ENCODE measurements at regions not wholly inside any gene's neighbourhood (a gene's known extent, or its start where the extent isn't known, plus 50 kb on each side); places are given as distances from the start of the nearest gene placed in this dataset.

DNA sequence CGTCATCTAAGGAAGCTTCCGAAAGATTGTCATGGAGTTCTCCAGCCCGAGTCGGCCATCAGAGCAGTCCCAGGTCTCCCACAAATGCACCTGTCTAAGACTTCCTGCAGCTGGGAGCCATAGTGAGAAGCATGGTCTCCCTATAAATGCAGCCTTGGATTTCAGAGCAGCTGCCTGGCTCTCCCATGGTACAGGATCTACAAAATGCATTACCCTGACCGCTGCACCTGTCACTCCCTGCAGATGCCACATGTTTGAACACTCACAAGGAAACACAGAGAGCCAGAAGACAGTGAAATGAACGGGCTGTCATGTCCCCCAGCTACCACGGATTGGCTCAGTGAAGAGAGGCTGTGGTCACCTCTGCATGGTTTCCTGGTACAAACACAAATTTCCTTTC lies 702.7 kb downstream of the MED13L start:
- DNase-seq (ENCODE audit: low spot score): no peak

- no peak for DNase-seq (ENCODE audit: low spot score)
These were observed 705.1 kb downstream of the MED13L start for GRCh38 chr12:115572440-115572839.

DNA sequence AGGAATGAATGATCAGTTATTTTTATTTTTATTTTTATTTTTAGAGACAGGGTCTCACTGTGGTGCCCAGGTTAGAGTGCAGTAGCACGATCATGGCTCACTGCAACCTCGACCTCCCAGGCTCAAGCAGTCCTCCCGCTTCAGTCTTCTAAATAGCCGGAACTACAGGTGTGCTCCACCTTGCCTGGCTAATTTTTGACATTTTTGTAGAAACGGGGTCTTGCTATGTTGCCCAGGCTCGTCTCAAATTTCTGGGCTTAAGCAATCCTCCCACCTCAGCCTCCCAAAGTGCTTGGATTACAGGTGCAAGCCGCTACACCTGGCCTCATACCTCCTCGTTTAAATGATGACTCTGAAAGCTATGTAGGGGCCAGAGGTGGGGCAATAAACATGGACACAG lies 706.0 kb downstream of the MED13L start:
- DNase-seq (ENCODE audit: low spot score): no peak

DNA sequence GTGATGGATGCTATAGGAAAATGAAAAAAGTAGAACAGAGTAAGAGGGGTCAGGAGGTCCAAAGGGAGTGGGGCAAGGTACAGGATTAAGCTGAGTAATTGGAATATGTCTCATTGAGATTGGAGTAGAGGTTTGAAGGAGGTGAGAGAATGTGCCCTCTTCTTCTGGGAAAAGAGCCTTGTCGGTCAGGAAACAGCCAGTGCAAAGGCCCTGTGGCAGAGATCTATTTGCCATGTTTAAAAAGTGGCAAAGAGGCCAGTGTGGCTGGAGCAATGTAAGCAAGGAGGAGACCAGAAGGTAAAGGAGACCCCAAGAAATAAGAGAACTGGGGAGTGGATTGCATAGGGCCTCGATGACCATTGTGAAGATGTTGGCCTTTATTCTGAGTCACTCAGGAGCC lies 706.5 kb downstream of the MED13L start:
- no peak for DNase-seq (ENCODE audit: low spot score)

DNA sequence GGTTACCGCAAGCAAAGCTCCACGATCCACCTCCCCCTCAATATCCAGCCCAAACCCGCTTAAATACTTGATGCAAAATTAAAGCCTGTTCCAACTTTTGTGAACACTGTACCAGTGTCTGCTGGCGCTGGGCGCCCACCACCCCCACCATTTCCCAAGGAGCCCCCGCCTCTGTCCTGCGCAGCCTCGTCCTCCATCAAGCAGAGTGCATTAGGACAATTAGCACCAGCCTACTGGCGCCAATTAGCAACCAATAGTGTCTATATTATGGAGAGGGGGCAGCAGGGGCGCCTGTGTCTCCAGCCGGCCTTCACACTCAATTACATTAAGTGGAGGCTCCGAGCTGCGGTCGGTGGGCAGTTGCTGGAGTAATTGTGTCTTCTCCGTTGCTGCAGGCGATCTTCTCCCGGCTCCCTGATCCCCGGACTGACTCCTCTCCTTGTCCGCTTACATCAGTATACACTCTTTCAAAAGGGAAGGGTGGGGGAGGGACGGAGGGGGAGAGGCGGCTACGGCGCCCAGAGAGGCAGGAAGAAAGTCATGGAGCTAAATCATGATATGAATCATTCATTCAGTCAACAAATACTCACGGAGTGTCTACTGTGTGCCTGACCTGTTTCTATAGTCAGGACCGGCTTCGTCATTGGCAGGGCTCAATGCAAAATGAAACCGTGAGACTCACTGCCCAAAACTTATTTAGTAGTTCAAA lies 707.3 kb downstream of the MED13L start:
- no peak for DNase-seq (ENCODE audit: low spot score)

DNA sequence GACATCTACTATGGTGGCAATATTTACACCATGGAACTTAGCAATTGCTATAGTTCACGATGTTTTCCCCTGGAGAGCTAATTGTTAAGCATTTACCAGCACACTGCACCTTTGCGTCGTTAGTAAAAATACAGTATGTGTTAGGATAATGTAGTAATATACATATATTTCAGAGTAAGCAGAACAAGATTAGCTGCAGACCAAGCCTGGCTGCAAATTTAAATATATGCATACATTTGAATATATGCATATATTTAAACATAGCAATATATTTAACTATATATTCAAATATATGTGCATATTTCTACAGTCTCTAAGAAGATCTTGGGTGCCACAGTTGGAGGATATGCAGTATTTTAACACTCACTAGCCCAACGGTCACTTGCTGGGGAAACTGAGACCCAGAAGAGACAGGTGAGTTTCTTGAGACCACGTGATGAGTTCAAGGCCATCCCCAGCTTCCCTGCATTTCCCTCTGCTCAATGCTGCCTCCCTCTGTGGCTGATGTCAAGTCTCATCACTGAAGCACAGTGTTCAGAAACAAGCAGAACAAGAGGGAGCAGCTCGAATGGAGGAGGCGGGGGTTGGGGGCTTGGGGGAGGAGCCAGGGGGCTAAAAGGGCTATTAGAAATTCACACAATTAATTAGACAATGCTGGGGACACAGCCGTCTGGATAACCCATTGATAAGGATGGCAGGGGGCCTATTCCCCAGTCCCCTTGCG lies 708.0 kb downstream of the MED13L start:
- DNase-seq (ENCODE audit: low spot score): no peak

- DNase-seq (ENCODE audit: low spot score): no peak
These were observed 719.2 kb downstream of the MED13L start for GRCh38 chr12:115558281-115558680.

- no peak for DNase-seq (ENCODE audit: low spot score)
These were observed 723.9 kb downstream of the MED13L start for GRCh38 chr12:115553622-115554021.

GRCh38 chr12:115543269-115543668 lies 734.2 kb downstream of the MED13L start:
- peak; percentile 11 for DNase-seq (ENCODE audit: low spot score)

DNA sequence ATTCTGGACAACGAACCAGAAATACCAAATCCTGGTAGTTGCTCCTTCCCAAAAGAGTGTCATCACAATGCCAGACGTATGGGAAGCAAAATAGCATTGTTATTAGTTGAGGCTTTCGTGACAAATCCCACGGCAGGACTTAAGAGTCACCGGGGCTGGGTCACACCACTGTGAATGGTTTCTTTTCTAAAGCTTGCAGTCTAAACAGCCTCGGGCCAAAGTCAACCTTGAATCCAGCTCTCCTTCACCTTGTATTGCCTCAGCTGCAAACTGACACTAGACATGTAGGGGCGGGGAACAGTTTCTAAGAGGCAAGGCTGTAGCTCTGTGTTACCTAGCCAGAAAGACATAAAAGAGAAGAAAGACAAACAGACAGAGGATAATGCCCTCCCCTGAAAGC lies 734.8 kb downstream of the MED13L start:
- DNase-seq (ENCODE audit: low spot score): peak; percentile 6

DNA sequence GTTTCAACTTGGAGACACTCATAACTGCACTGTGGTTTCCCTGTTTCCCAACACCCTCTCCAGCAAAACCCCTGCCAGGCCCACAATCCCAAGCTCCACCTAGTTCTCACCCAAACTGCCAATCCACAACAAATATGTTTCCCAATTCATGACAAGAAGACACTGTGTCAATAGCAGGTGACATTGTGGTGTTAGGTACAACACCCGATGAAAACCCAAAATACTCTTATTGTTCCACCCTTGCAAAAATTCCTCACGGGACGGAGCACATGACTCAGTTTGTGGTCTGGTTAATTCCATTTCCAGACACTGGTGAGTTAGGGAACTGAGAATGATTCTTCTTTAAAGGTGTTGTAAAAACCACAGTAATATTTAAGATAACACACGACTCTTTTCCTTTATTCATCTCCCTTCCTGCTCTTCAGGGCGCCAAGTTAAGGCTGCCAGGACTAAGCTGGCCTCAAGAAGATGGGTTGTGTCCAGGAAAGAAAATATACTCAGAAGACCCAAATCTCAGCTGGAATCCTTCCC lies 735.5 kb downstream of the MED13L start:
- DNase-seq (ENCODE audit: low spot score): peak; percentile 86

DNA sequence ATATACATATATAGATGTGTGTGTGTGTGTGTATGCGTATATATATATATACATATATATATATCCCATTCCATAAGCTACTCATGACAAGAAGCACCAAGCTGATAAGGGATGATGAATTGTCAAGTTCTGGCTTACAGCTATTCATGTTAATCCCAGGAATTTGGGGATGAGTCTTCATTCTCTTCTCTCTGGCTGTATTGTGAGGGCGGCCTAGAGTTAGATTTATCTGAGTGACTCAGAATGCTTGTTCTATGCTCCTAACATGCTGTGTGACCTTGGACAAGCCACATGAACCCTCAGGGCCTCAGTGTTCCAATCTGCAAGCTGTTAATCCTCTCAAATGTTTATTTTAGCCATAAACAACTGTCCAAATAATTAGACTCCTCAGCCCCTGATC lies 749.0 kb downstream of the MED13L start:
- DNase-seq (ENCODE audit: low spot score): no peak

- no peak for DNase-seq (ENCODE audit: low spot score)
These were observed 755.6 kb downstream of the MED13L start for GRCh38 chr12:115521771-115522409.

GRCh38 chr12:115519887-115520286 lies 757.6 kb downstream of the MED13L start:
- DNase-seq (ENCODE audit: low spot score): no peak

GRCh38 chr12:115519359-115519758 lies 758.1 kb downstream of the MED13L start:
- no peak for DNase-seq (ENCODE audit: low spot score)

DNA sequence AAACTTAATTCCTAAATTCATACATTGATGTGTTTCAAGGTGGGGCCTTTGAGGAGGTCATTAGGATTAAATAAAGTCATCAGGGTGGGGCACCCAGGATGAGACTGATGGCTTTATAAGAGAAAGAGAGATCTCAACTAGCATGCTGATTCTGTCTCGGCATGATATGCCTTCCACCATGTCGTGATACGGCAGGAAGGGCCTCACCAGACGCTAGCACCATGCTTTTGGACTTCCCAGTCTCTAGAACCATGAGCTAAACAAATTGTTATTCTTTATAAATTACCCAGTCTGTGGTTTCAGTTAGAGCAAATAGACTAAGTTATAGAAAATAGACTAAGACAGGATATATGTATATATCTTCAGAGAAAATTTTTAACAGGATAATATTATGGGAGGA lies 759.6 kb downstream of the MED13L start:
- no peak for DNase-seq (ENCODE audit: low spot score)

- no peak for DNase-seq (ENCODE audit: low spot score)
These were observed 765.3 kb downstream of the MED13L start for GRCh38 chr12:115511986-115512711.

- no peak for DNase-seq (ENCODE audit: low spot score)
These were observed 766.2 kb downstream of the MED13L start for GRCh38 chr12:115511305-115511704.

DNA sequence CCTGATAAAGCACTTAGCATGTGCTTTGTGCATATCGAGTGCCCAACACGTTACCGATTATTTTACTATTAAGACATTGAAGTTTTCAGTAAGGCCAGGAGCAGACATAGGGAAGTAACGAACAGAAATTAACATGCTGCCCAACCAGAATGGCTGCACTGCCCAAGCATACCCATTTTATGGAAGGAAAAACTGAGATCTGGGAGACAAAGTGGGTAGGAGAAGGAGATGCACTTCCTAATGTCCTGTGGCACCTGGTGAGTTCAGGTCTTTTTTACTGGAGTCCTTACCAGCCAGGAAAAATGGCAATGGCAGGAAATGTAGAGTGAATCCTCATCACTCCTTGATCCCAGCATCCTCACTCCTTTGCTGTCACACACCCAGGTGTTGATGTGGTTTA lies 768.5 kb downstream of the MED13L start:
- DNase-seq (ENCODE audit: low spot score): no peak

GRCh38 chr12:115507951-115508722 lies 769.4 kb downstream of the MED13L start:
- peak; percentile 36 for DNase-seq (ENCODE audit: low spot score)

DNA sequence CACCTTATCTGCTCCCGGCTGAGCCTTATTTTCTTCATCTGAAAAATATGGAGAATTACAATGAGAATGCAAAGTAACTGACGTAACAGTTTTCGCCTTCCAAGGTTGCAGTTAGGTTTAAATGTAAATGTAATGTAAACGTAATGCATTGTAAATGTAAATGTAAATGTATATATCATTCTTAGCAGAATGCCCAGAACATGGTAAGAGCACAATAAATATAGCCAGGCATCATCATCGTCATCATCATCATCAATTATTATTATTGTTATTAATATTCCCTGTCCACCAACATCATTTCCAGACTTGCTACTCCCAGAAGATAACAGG lies 770.0 kb downstream of the MED13L start:
- no peak for DNase-seq (ENCODE audit: low spot score)
